Skin of body (tissue), 1 donor: ENCODE measurements at regions not wholly inside any gene's neighbourhood (a gene's known extent, or its start where the extent isn't known, plus 50 kb on each side); places are given as distances from the start of the nearest gene placed in this dataset.

Experiments
- DNase-seq: peaks from one replicate; lab custom pipeline; 2025; lab: John Stamatoyannopoulos, UW

DNA sequence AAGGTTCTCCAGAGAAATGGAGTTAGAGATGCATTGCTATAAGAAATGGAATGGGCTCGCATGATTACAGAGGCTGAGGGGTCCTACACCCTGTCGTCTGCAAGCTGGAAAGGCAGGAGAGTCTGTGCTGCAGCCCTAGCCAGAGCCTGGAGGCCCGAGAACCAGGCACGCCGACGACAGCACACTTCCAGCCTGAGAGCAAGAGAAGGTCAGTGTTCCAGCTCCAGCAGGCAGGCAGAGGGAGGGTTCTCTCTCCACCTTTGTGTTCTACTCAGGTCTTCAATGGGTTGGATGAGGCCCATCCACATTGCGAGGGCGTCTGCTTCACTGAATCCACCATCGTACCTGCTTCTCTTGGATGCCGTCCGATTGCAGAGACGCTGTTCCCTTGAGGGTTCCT, 177.6 kb upstream of the HDAC4 start:
- no peak for DNase-seq

GRCh38 chr2:239577935-239578334, 177.1 kb upstream of the HDAC4 start:
- DNase-seq = no peak

DNA sequence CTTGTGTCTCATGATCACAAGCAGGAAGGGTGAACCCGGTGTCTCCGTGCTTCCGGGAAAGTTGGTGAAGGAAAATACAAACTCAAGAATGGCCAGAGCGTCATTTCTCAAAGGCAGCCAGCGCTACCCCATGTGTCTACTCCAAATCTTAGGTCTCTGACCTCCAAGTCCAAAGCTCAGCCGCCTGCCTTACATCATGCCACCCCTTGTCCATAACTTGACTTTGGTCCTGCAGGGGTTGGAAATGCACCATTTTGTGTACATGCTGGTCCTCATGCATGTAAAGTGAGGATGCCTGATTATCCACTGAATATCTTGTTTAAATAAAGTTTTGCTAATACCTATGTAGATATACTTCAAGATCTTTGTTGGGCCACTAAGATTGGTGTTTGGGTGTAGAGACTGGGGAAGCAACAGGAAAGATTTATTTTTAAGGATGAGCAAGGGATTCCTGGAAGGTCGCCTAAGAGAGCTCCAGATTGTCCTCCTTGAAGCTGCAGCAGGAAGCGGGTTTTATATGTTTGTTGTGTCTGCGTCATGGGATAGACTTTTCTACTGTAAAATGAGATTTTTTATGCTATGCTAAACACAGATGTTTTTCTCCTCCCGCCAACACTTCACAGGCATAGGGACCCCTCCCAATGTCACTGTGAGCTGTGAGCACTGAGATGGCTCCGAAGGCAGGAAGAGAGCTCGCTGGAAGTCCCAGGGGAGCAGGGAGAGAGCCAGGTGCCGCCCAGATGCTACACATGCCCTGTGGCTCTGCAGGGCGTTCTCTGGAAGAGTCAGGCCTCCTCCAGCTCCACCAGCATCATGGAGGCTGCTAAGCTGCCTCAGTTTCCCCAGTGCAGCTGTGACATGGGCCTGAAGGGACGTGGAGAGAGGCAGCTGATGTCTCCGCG, 176.2 kb upstream of the HDAC4 start:
- DNase-seq = peak; percentile 76

DNA sequence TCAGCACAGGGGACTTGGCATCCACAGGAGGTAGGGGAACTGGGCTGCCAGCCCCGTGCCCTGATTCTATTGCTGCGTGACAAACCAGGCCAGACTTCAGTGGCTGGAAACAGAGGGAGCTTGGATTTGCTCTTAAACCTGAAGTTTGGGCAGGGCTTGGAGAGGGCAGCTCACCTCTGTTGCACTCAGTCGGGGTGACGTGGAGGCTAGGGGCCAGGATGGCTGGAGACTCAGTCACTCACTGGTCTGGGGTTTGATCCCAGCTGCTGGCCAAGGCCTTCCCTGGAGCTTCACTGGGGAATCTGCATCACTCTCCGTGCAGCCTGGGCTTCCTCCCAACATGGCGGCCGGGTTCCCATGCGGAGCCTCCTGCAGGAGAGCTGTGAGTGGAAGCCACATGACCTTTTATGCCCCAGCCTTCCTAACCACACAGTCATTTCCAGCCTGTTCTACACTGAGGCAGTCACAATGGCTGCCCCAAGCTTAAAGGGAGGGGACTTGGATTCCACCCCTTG, 175.2 kb upstream of the HDAC4 start:
- no peak for DNase-seq

- DNase-seq = no peak
These were observed 173.8 kb upstream of the HDAC4 start for GRCh38 chr2:239574434-239575156.

DNA sequence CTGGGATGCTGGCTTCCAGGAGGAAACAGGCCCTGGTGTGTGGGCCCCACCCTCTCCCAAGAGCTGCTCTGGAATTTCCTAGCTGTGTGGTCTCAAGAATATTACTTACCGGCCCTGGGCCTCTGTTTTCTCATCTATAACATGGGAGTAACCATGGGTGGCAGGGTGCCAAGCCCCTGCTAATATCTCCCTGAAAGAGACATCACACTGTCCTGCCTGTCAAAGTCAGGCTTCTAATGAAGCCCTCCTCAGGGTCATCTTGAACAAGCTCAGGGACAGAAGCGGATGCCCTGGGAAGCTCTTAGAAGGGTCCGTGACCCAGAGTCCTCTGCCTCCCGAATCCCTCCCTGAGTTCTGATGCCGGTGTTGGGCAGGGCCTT, 173.2 kb upstream of the HDAC4 start:
- no peak for DNase-seq

DNA sequence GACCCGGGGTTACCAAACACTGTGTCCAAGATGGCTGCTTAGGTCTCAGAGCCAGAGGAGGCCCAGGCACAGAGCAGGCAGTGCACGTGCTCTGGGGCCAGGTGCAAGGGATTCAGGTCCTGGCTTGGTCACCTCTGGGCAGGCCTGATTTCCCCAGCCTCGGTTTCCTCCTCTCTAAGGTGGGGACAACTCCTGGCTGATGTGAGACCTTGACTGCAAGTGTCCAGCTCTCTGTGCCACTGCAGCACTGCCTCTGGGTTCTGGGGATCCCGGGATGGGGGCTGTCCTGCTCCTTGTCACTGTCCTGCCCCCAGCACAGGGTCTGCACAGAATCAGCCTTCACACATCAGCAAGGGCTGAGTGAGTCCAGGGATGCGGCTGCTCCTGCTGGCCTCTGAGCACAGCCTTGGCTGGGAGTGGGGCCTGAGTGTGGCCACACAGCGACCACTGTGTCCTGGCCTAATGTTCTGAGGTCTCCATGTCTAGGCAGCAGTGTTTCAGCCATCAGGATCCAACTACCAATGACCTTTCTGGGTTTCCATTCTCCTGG, 170.2 kb upstream of the HDAC4 start:
- DNase-seq = no peak

DNA sequence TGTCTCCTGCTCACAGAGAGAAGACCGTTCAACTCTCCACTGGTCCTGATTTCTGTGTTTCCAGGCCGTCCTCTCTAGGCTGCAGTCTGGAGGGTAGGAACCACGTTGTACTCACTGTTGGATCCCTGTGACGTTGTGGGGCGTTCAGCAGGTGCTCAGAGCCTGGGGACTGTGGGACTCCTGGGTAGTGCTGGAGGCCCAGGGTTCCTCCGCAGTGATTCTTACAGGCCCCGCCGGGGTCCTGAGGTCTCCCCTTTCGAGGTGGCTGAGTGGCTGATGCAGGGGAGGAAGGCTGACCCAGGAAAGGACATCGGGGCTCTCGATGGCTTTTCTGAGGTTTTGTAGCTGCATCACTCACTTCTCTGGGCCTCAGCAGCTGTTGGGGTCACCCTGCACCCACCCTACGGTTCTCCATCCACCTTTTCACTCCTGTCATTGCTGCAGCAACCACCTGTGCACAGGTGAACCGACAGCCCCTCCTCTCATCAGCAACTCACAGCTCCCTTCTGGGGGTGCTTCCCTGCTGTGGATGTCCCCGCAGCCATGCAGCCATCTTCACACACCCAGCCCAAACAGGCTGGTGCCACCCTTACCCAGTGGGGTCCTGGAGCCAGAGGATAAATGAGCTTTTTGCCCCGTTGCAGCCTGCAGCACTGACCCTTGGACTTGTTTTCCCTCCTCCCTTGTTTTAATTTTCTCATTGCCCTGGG, 169.6 kb upstream of the HDAC4 start:
- DNase-seq = no peak

- no peak for DNase-seq
These were observed 168.7 kb upstream of the HDAC4 start for GRCh38 chr2:239569401-239570090.

- no peak for DNase-seq
These were observed 167.8 kb upstream of the HDAC4 start for GRCh38 chr2:239568601-239569000.

- DNase-seq = no peak
These were observed 167.0 kb upstream of the HDAC4 start for GRCh38 chr2:239567786-239568185.

- DNase-seq = no peak
These were observed 166.3 kb upstream of the HDAC4 start for GRCh38 chr2:239566995-239567568.

- no peak for DNase-seq
These were observed 165.6 kb upstream of the HDAC4 start for GRCh38 chr2:239566162-239566994.

DNA sequence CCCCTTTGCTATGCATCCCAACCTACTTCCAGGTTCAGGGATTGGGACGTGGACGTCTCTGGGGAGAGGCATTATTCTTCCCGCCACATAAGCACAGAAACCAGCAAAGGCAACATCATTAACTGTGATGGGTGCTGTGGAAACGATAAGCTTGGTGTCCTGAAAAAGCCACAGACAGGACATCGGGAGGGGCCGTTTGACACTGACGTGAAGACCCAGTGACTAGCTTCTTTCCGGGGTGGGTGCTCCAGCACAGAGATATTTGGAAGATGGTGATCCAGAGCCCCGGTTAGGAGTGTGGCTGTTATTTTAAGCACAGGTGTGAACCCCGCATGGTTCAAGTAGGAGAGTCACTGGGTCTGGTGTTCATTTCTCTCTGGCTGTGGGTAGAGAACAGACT, 163.8 kb upstream of the HDAC4 start:
- DNase-seq = no peak

GRCh38 chr2:239563561-239563960, 162.7 kb upstream of the HDAC4 start:
- DNase-seq = no peak

- peak; percentile 88 for DNase-seq
These were observed 160.7 kb upstream of the HDAC4 start for GRCh38 chr2:239561446-239562001.

DNA sequence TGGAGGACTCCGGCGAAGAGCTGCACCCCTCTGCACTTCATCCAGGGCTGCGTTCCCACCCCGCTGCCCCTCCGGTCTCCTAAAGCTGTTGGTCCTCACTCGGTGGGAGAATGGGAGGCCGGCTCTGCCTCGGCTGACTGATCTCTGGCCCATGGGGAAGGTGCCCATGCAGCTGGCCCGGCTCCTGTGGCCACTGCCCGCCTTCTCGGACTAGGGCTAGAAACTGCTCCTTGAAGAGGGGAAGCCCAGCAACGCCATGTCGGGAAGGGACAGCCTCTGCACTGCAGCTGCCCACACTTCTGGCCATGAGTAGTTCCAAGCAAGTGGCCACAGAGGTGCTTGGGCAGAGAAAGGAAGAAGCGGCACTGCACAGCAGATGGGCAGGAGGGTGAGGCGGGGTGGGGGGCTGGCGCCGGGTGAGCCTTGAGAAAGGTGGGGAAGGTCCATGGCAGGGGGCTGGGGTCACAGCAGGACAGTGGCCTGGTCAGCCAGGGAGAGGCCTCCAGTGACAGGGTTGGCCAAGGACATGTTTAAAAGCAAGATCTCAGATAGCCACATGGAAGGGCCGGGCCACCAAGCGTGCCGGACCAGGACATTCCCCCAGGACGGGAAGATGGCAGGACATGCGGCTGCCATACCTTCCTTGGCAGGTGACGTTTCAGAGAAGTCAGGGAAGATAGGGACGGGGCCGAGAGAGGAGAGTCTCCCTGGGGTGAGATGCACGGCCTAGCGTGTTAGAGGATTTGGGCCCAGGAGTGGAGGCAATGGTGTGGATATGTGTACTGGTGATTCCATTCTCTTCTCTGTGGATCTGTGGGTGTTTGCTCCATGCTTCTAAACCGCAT, 158.8 kb upstream of the HDAC4 start:
- no peak for DNase-seq

DNA sequence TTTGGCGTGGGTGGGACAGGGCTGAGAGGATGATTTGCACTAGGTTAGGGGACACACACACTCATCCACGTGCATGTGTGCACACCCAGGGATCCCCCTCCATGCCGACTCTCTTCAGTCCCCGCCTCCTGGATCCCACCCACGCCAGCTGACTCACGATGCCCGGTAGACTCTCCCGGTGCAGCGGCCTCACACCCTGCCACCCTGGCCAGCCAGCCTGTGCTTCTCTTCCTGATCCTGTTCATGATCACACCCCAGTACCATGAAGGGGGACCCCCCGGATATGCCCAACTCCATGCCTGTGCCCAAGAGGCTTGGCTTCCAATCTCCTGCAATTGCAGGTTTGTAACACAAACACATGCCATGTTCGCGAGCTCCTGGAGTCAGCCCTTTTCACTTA, 157.8 kb upstream of the HDAC4 start:
- DNase-seq = no peak

DNA sequence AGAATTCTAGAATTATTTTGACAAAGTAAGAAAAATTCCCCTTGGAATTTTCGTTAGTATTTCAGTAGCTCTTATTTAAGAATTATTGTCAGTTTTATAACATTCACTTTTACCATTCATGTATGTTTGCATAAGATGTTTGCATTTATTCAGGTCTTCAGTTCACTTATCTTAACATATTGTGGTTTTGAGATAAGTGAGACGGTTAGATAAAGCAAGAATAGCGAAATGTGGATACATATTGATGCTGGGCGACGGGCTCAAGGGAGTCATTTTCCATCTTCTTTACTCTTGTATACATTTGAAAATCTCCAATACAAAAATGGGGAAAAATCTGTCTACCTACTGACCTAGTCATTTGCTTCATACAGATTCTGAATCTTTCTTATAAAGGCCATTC, 156.7 kb upstream of the HDAC4 start:
- no peak for DNase-seq
